ENCODE measurements at regions not wholly inside any gene's neighbourhood (a gene's known extent, or its start where the extent isn't known, plus 50 kb on each side); places are given as distances from the start of the nearest gene placed in this dataset.

GRCh38 chr6:25032934-25033333 is 97.2 kb upstream of the RIPOR2 start:
- H3K36me3 ChIP-seq (ENCODE audit: control insufficient read depth in 4 of 4, insufficient read depth in 3 of 4, low read depth in 1 of 4, low read length in 3 of 4): no peaks in the 10 kb centered on the region
- H3K27ac ChIP-seq (ENCODE audit: low read depth in 1 of 2, low read length in 2 of 2): no peak overlapping the region
- WGBS: 97% methylated on average over 8 of the region's 8 CpGs
- no peak for DNase-seq (ENCODE audit: low spot score)
- H3K9me3 ChIP-seq (ENCODE audit: control insufficient read depth in 4 of 4, low read length in 3 of 4): no peaks in the 10 kb centered on the region
- no peak overlapping the region for H3K4me3 ChIP-seq (ENCODE audit: low read depth in 1 of 3, low read length in 3 of 3)
- no peaks in the 10 kb centered on the region for H3K27me3 ChIP-seq (ENCODE audit: control insufficient read depth in 4 of 4, insufficient read depth in 4 of 4, low read length in 3 of 4)
- no peak for TF ChIP-seq ZBTB33 (IDR thresholded peaks at IDR 0.05)
- TF ChIP-seq RAD21 (IDR thresholded peaks at IDR 0.05): no peak
- no peak for TF ChIP-seq NR2F2 (IDR thresholded peaks at IDR 0.05)
- no peak for TF ChIP-seq SP1 (IDR thresholded peaks at IDR 0.05)
- TF ChIP-seq MAX (IDR thresholded peaks at IDR 0.05): no peak
- no peak for TF ChIP-seq GABPA (IDR thresholded peaks at IDR 0.05 in 1 of 2, conservative IDR thresholded peaks at IDR 0.05 in 1 of 2)
- no peak for TF ChIP-seq REST (IDR thresholded peaks at IDR 0.05)
- TF ChIP-seq HNF4A (conservative IDR thresholded peaks at IDR 0.05): no peak
- no peak for TF ChIP-seq RXRA (IDR thresholded peaks at IDR 0.05)
- no peak for TF ChIP-seq EGR1 (IDR thresholded peaks at IDR 0.05; ENCODE audit: low read depth in 2 of 2)
- TF ChIP-seq YY1 (IDR thresholded peaks at IDR 0.05): no peak
- TF ChIP-seq FOXA2 (IDR thresholded peaks at IDR 0.05): no peak
- no peak for TF ChIP-seq CTCF (IDR thresholded peaks at IDR 0.05; ENCODE audit: low read depth, low read length, missing input control)
- no peak for TF ChIP-seq TAF1 (conservative IDR thresholded peaks at IDR 0.05)
- TF ChIP-seq JUND (IDR thresholded peaks at IDR 0.05): no peak
- TF ChIP-seq ATF3 (IDR thresholded peaks at IDR 0.05): no peak
- no peak for TF ChIP-seq HNF4G (IDR thresholded peaks at IDR 0.05)
- TF ChIP-seq FOXA1 (IDR thresholded peaks at IDR 0.05): no peak
- peaks cover 0 to 2% (median 0%) of the 10 kb centered on the region in 4 donors for H3K4me1 ChIP-seq (ENCODE audit: control insufficient read depth in 4 of 4, insufficient read depth in 4 of 4, low read length in 3 of 4)
- H3K9ac ChIP-seq (ENCODE audit: low read depth in 1 of 2, low read length in 2 of 2): no peak overlapping the region

Measured in liver (tissue), 8 donors.